Inflammatory macrophage treated with lipopolysaccharide for 1 hour (primary cell): ENCODE measurements at regions not wholly inside any gene's neighbourhood (a gene's known extent, or its start where the extent isn't known, plus 50 kb on each side); places are given as distances from the start of the nearest gene placed in this dataset.

Source experiments
- DNase-seq, 2 donors: peaks; one replicate each; pipeline ENCODE4 v3.0.0-alpha.2; 2020 to 2022

DNA sequence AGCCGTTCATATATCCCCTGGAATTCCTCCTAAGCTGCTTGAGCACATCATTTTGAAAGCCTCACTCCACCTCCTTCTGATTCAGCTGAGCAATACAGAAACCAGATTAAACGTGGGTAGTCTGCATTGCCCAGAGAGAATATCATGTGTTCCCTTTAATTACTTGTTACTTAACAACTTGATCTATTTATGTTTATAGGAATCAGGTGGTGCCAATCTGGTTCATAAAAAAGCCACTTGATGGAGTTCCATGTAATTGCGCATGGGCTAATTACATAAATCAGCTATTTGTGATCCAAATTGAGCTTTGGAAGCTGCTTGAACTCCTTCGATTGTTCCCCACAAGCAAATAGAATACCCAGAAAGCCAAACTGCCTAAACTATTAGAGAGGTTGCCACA, 114.7 kb upstream of the ADCY1 start:
- no peak for DNase-seq

DNA sequence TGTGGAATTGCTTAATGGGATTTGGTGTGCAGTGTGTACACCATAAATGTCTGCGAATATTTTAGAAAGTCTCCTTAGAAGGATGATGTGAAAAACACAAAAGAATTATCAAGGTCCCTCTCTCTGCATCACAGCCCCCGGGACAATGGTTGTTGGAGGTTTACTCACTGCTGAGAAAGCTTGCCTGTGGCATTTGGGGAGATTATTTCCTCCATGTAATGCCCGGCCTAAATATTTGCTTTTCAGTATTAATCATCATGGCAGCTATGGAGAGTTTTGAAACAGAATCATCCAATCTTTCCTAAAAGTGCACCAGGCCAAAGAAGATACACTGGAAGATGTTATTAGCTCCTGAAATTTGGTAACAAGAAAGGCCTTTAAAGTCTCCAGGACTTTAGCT, 113.8 kb upstream of the ADCY1 start:
- no peak for DNase-seq

DNA sequence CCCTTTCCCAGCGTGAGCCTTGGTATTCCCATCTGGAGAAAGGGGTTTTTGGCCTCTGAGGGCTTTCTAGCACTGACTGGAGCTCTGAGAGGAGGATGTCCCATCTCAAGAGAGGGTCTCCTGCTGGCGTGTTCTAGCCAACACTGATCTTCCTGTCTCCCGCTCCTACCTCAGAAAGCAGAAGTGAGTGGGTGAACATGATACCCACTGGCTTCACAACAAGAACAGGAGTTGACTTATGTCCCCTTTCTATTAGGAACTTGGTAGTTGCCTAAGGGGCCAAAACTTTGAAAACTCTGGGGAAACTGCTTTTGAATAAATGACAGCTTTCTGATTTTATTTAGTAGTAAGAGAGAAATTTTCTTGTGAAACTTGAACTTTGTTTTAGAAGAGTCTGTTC, 113.1 kb upstream of the ADCY1 start:
- no peak for DNase-seq

DNA sequence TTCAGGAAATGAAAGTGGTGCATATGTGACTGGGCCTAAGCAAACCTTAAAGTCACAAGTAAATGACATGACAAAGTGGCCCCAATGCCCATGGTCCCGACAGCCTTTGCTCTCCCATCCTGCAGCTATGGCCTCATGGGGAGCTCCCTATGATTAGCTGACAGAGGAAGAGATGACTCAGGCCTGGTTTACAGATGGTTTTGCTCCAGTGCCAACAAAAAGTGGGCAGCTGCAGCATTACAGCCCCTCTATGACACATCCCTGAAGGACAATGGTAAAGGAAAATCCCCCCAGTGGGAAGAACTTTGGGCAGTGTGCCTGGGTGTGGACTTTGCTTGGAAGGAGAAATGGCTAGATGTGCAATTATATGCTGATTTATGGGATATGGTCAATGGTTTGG, 105.1 kb upstream of the ADCY1 start:
- no peak for DNase-seq

DNA sequence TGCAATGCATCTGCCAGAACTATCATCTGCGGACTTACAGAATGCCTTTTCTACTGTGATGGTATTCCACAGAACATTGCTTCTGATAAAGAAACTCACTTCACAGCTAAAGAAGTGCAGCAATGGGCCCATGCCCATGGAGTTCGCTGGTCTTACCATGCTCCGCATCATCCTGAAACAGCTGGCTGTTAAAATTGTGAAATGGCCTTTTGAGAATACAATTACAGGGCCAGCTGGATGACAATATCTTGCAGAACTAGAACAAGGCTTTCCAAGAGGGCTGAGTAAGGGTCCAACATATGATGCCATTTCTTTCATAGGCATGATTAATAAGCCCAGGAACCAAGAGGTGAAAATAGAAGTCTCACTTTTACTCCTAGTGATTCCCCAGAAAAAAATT, 104.1 kb upstream of the ADCY1 start:
- DNase-seq, result no peak

DNA sequence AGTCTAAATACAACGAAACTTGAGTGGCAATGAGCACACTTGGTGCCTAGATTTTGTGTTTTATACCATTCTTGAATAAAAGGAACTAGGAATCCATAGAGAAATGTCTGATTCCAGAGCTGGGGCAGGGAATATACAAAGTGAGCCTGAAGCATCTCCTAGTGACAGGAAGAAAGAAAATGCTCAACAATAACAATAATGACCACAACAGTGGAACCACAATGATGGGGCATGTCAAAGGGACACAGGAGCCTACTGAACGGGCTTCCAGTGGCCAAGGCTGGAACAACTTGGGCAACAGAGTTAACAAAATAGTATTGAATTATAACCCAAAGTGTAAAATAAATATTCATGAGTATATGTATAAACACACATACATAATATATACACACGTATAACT, 94.4 kb upstream of the ADCY1 start:
- no peak for DNase-seq

DNA sequence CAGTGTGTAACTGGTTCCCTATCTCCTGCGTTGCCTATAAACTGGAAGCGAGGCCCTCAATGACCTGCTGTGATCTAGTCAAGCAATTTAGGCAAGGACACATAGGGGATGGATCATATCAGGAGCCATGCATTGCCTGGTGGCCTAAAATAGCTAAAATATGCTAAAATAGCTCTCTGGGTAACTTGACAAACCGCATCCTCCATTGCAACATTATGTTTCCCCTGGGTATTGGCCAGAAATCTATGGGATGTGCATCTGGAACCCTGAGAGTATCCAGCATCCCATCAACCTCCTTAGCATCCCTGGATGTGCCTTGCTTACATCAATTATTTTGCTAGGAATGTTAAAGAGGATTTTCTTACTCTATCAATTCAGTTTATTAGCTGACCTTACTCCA, 91.7 kb upstream of the ADCY1 start:
- DNase-seq, result no peak

DNA sequence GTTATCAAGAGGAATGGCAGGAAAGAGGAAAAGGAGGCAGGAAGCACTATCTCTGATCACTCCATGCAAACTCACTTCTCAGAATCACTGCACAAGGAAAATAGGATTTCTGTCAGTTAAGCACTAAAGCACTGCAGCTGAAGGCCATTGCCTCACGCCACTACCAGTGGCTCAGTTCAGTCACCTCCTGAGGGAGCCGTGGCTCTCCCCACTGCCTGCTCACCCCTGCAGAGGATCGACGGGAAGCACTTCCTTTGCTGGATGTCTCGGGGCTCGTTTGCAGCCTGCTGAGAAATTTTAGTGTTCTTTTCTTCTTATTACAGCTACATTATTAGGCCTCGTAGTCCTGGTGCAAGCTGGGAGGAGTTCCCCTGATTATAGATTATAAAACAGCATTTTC, 90.1 kb upstream of the ADCY1 start:
- DNase-seq, result no peak

DNA sequence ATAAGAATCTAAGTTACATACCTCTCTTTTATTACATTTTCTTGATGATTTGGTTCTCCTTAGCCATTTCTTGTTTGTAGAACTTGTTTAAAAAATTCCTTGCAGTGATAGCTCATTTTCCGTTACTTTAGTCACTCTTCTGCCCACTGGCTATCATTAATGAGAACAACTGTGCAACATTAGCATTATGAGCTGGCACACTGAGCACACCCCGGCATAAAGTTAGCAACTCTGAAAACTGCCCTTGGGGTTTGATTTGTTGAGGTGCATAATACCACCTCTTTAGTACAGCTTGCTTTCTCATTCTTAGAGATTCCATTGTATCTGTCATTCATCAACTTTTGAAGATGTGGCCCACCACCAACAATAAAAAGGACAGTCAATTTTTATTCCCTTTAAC, 87.6 kb upstream of the ADCY1 start:
- DNase-seq, result no peak

DNA sequence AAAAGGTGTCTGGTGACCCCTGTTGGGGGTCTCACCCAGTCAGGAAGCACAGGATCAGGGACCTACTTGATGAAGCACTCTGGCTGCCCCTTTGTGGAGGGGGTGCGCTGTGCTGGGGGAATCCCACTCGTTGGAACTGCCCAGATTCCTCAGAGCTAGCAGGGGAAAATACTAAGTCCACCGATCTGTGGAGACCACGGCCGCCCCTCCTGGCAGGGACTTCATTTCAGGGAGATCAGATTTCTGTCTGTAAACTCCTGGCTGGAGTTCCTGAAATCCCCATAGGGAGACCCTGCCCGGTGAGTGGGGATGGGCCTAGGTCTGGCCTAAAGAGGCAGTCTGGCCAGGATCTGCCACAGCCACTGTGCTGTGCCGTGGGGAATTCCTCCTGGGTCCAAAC, 79.3 kb upstream of the ADCY1 start:
- DNase-seq, result no peak

DNA sequence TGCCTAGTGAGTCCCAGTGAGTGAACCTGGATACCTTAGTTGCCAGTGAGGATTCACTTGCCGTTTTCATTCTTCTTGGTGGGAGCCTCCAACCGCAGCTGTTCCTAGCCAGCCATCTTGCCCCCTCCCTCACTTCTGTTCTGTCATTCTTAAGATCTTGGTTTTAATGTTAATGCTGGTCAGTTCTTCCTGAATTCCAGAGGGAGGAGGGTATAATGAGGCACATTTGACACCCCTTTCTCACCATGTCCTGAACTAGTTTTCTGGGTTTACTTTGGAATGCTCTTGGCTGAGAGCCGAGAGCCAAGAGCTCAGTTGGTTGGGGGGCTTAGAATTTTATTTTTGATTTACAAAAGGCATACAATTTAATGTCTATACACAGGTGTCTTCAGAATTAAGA, 78.5 kb upstream of the ADCY1 start:
- no peak for DNase-seq

DNA sequence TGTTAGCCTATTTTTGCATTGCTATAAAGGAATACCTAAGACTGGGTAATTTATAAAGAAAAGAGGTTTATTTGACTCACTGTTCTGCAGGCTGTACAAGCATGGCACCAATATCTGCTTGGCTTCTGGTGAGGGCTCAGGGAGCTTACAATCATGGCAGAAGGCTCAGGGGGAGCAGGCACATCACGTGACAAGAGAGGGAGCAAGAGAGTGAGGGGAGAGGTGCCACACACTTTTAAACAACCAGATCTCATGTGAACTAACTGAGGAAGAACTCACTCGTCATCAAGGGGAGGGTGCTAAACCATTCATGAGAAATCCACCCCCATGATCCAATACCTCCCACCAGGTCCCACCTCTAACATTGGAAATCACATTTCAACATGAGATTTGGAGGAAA, 73.9 kb upstream of the ADCY1 start:
- DNase-seq, result no peak

DNA sequence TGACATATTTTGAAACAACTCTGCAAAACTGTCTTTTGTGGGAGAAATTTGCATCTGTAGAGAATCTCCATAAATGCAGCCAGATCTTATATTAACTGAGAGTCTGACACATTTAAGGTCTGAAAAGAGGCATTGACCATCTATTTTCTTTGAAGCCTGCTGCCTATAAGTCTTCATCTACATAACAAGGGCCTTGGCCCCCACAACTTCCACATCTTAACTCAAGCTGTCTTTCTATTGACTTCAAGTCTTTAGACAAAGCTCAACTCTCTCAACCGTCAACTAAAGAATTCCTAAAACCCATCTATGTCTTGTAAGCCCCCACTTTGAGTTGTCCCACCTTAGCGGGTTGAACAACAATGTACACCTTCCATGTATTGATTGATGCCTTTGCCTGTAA, 72.4 kb upstream of the ADCY1 start:
- no peak for DNase-seq

DNA sequence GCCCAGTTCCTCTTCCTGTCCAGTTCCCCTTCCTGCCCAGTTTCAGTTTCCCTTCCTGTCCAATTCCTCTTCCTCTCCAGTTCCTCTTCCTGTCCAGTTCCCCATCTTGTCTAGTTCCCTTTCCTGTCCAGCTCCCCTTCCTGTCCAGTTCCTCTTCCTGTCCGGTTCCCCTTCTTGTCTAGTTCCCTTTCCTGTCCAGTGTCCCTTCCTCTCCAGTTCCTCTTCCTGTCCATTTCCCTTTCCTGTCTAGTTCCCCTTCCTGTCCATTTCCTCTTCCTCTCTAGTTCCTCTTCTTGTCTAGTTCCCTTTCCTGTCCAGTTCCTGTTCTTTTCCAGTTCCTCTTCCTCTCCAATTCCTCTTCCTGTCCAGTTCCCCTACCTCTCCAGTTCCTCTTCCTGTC, 68.1 kb upstream of the ADCY1 start:
- no peak for DNase-seq

DNA sequence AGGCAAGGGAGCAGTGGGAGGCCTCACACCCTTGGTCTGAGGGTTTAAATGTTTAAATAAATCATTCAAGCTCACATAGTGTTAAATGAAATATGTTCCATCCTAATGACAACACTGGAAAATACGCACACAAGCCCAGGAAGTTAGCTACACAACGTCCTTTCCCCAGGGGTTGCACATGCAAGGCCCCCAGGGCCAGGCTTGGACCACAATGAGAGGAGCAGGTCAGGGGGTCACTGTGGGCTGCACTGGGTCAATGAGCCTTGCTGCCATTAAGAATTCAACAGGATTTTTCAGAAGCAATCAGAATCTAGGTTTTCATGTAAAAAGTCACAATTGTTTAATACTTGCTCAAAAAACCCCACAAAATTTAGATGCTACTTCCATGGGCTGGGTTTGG, 64.9 kb upstream of the ADCY1 start:
- DNase-seq, result no peak

DNA sequence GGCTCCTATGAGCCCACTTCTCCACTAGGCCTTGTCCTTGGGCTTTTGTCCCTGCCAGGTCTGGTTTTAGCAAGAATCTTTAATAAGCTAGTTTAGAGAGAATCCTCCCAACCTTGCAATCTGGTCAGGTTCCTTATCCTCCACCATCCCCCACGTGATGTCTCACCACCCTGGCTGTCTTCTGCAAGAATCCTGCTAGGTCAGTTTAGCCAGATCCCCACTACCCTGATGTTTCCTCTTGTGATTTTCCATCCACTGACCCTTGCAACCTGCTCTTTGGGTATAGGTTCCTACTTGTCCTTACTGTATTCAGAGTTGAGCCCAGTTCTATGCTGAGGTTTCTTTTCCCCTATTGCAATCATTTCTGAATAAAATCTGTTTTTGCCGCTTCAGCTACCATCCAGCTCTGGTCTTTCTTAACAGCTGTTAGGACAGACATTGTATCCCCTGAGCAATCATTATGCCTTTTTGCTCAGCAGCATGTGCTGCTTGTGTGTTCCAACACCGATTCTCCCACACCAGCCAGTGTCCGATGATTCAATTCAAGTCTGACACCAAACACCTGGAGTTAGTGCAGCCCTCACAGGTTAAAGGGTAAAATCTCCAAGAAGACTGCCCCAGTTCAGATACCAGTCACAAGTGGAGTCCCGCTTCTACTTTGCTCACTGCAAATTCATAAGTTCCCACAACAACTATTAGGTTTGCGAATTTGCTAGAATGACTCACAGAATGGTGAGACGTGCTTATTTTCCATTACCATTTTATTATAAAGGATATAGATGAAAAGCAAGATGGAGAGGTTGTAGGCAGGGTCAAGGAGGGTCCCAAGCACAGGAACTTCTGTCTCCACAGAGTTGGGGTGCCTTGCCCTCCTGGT, 62.2 kb upstream of the ADCY1 start:
- DNase-seq, result no peak

DNA sequence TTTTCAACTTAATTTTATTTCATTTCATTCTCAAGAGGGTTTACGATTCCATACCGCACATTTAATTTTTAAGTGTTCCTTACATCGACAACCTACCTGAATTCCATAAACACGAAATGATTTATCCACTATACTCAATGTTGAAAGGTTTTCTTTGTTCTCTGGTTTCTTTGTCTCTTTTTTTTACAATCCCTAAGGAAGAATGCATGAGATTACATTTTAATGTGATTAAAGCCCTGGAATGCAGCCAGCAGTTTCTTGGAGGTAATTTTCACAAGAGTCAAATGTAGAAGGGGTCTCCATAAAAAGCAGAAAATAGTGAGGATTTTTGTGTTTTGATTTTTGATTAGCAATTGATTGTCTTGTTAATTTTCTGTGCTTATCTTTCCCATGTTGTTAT, 59.2 kb upstream of the ADCY1 start:
- no peak for DNase-seq

DNA sequence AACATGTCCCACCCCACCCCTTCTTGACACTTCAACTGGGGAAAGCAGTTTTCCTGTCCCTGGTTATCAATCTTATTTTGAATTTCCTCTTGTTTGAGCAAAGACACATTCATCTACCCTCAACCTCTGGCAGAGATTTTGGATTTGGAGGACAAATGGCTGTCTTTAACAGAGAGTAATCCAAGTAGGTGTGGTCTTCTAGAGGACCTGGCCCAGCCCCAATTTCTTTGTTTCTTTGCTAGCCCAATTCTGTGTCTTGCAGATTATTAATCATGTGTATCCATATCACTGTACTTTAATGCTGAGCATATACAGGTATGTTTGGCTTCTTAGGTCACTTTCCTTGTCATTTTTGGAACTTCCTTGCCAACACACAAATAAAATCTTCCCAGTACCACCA, 58.8 kb upstream of the ADCY1 start:
- DNase-seq, result no peak
